Suprapubic skin (tissue), 4 donors: ENCODE measurements at regions not wholly inside any gene's neighbourhood (a gene's known extent, or its start where the extent isn't known, plus 50 kb on each side); places are given as distances from the start of the nearest gene placed in this dataset.

Experiments
- DNase-seq, 2 donors: peaks; one replicate each; pipeline ENCODE4 v3.0.0-alpha.2; 2019; ENCODE audit warnings: low spot score in 2 of 2
- H3K27ac ChIP-seq: fragments of 200-600 bp; sonication (generic); one replicate; pipeline ENCODE4 v1.5.1; 2019
- H3K27me3 ChIP-seq: fragments of 200-600 bp; sonication (generic); one replicate; pipeline ENCODE4 v1.5.1; 2019
- H3K36me3 ChIP-seq: fragments of 200-600 bp; sonication (generic); one replicate; pipeline ENCODE4 v1.5.1; 2019
- H3K4me1 ChIP-seq: fragments of 200-600 bp; sonication (generic); one replicate; pipeline ENCODE4 v1.5.1; 2019
- H3K4me3 ChIP-seq: fragments of 200-600 bp; sonication (generic); one replicate; pipeline ENCODE4 v1.5.1; 2019; ENCODE audit warnings: mild to moderate bottlenecking
- H3K9me3 ChIP-seq: fragments of 200-600 bp; sonication (generic); one replicate; pipeline ENCODE4 v1.5.1; 2019
- EP300 ChIP-seq: sonication (generic); formaldehyde crosslinking; IDR thresholded peaks from one replicate; pipeline ENCODE4 v1.6.1; 2017; ENCODE audit warnings: antibody characterized with exemption
- POLR2A ChIP-seq, 2 donors: fragments of 450-650 bp; IDR thresholded peaks; one replicate each; pipeline ENCODE4 v1.6.1; 2017; ENCODE audit warnings: antibody characterized with exemption in 2 of 2, mild to moderate bottlenecking in 2 of 2, moderate library complexity in 2 of 2
- POLR2AphosphoS5 ChIP-seq, 3 donors: sonication (generic); formaldehyde crosslinking; IDR thresholded peaks; one replicate each; pipeline ENCODE4 v1.6.1; 2017; ENCODE audit warnings: antibody characterized with exemption in 3 of 3
- WGBS: methylation state at CpG from one replicate; pipeline ENCODE4 v1.1.5; 2018; 5-methylcytosine and 5-hydroxymethylcytosine counted together
- TF ChIP-seq, protein P1 (sequence below), 2 donors: fragments of 200-600 bp in 1 of 2; fragments of 450-650 bp in 1 of 2; sonication (generic) in 1 of 2; IDR thresholded peaks; one replicate each; pipeline ENCODE4 v1.5.1; 2016 to 2019; ENCODE audit warnings: antibody characterized with exemption in 2 of 2, mild to moderate bottlenecking in 1 of 2, moderate library complexity in 1 of 2

DNA sequence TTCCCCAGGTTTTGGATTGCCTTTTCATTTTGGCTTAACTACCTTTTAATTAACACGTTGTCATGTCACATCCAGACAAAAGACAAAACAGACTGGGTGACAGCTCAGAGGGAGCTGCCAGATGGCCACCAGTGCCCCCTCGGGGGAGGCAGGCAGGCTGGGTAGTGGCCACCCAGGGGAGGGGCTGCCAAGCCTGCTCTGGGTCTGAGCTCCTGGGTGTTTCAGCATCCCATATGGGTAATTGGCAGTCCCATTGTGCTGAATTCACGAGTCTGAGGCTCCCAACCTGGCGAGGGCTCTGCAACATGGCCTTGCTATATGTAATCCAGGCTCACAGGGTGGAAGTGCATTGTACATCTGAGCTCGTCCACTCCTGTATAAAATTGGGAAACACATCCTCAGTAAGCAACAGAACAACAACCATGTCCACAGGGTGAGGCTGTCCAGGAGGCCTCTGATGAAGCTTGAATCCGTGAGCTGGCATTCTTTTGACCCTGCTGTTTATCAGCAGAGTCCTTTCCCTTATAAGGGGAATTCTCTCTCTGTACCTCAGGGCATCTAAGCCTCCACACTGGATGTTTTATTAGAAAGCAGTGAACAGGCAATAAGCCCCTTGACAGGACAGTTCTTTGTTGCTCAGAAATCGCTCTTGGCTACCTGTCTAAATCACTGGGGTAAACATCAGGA is 111.7 kb upstream of the SLC22A23 start:
- TF ChIP-seq POLR2A (IDR thresholded peaks at IDR 0.05), result no peak
- TF ChIP-seq, protein P1, sequence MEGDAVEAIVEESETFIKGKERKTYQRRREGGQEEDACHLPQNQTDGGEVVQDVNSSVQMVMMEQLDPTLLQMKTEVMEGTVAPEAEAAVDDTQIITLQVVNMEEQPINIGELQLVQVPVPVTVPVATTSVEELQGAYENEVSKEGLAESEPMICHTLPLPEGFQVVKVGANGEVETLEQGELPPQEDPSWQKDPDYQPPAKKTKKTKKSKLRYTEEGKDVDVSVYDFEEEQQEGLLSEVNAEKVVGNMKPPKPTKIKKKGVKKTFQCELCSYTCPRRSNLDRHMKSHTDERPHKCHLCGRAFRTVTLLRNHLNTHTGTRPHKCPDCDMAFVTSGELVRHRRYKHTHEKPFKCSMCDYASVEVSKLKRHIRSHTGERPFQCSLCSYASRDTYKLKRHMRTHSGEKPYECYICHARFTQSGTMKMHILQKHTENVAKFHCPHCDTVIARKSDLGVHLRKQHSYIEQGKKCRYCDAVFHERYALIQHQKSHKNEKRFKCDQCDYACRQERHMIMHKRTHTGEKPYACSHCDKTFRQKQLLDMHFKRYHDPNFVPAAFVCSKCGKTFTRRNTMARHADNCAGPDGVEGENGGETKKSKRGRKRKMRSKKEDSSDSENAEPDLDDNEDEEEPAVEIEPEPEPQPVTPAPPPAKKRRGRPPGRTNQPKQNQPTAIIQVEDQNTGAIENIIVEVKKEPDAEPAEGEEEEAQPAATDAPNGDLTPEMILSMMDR (IDR thresholded peaks at IDR 0.05), result no peak
- TF ChIP-seq POLR2AphosphoS5 (IDR thresholded peaks at IDR 0.05), result no peak
- no peak for TF ChIP-seq EP300
- H3K4me1 ChIP-seq, result peaks cover 3% of the 10 kb centered on the region
- H3K27ac ChIP-seq, result no peak overlapping the region
- no peaks in the 10 kb centered on the region for H3K9me3 ChIP-seq
- no peak overlapping the region for H3K4me3 ChIP-seq
- 63% methylated on average over 4 of the region's 7 CpGs for WGBS
- no peaks in the 10 kb centered on the region for H3K27me3 ChIP-seq
- no peaks in the 10 kb centered on the region for H3K36me3 ChIP-seq
- no peak for DNase-seq

DNA sequence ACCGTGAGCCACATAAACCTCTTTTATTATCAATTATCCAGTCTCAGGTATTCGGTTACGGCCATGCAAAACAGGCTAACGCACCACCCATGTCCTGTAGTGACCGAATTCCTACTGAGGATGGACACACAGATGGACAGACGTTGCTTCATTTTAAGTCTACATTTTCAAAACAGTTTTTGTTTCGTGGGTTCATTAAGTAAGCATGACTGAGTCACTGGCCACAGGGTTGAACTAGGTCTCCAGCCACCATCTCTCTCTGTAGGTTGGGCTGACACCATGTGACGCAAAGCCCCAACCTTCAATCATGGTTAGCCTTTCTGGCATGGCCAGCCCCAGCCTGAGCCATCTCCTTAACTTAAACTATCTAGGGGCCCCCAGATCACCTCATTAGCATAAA is 110.0 kb upstream of the SLC22A23 start:
- H3K27me3 ChIP-seq, result no peaks in the 10 kb centered on the region
- H3K4me3 ChIP-seq, result no peak overlapping the region
- WGBS, result 92% methylated on average over 8 of the region's 8 CpGs
- DNase-seq, result no peak
- no peak overlapping the region for H3K27ac ChIP-seq
- no peaks in the 10 kb centered on the region for H3K36me3 ChIP-seq
- H3K9me3 ChIP-seq, result no peaks in the 10 kb centered on the region
- TF ChIP-seq POLR2AphosphoS5 (IDR thresholded peaks at IDR 0.05) (no peak), EP300 (no peak), POLR2A (IDR thresholded peaks at IDR 0.05) (no peak)
- TF ChIP-seq, protein P1 (IDR thresholded peaks at IDR 0.05), result no peak
- H3K4me1 ChIP-seq, result peaks cover 3% of the 10 kb centered on the region

DNA sequence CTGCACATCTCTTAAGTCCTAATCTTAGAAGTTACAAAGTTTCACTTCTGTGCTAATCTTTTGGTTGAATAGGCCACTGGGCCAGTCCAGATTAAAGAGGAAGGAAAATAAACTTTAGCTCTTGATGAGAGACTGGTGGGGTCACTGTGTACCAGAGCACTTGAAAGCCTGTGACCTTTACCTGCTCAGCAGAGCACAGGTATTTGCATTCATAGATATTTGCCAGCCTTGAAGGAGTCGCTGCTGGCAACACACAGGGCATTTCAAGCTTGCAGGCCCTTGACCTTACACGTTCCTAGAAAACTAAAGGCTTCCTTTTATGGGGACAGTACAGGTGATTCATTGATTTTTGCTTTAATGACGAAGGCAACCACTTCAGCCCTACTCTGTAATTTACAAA is 108.4 kb upstream of the SLC22A23 start:
- 84% methylated on average over 3 of the region's 3 CpGs for WGBS
- DNase-seq, result no peak
- no peak for TF ChIP-seq POLR2AphosphoS5 (IDR thresholded peaks at IDR 0.05)
- TF ChIP-seq, protein P1 (IDR thresholded peaks at IDR 0.05), result no peak
- no peak for TF ChIP-seq POLR2A (IDR thresholded peaks at IDR 0.05)
- no peak for TF ChIP-seq EP300
- Histone ChIP-seq H3K27ac (no peak overlapping the region), H3K27me3 (no peaks in the 10 kb centered on the region), H3K4me1 (peaks cover 3% of the 10 kb centered on the region), H3K4me3 (no peak overlapping the region), H3K36me3 (no peaks in the 10 kb centered on the region), H3K9me3 (no peaks in the 10 kb centered on the region)

DNA sequence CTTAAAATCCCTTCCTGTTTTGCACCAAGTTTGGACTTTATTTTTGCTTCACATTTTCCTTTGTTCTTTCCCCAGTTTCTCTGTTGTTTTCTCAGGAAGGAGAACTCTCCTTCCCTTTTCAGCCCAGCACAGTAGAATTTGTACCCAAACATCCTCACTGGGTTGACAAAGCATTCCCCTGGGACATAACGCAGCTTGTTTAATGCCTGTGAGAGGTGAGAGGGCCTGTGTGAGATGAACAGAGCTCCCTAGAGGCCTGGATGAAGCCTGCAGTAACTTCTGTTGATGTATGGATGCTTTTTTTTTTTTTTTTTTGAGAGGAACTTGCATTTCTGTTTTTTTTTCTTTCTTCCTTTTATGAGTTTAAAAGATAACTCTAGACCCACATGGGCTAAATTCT is 104.9 kb upstream of the SLC22A23 start:
- no peak for DNase-seq
- Histone ChIP-seq H3K27me3 (no peaks in the 10 kb centered on the region), H3K4me1 (no peaks in the 10 kb centered on the region), H3K36me3 (no peaks in the 10 kb centered on the region), H3K4me3 (no peak overlapping the region), H3K27ac (no peak overlapping the region), H3K9me3 (no peaks in the 10 kb centered on the region)
- TF ChIP-seq POLR2A (IDR thresholded peaks at IDR 0.05) (no peak), EP300 (no peak), POLR2AphosphoS5 (IDR thresholded peaks at IDR 0.05) (no peak)
- TF ChIP-seq, protein P1 (IDR thresholded peaks at IDR 0.05), result no peak
- 86% methylated on average over 1 of the region's 1 CpG for WGBS

DNA sequence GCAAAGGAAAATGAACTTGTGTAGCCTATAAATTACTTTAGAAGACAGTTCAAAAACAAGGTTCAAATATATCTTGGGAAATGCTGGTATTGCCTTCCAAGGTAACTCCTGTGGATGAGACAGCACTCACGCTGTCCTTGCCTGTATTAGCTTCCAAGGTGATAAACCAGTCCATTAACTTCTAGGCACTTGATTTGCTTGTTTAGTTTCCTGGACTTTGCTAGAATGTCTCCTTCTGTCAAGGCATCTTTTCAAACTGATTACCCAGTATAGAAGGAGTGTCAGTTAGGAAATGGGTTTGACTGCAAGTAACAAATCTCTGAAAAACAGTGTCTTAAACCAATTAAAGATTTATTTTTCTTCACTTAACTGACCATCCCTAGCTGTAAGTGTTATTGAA is 103.4 kb upstream of the SLC22A23 start:
- DNase-seq, result no peak
- WGBS, result 83% methylated on average over 1 of the region's 1 CpG
- Histone ChIP-seq H3K4me1 (no peaks in the 10 kb centered on the region), H3K27me3 (no peaks in the 10 kb centered on the region), H3K27ac (no peak overlapping the region), H3K9me3 (no peaks in the 10 kb centered on the region), H3K4me3 (no peak overlapping the region), H3K36me3 (no peaks in the 10 kb centered on the region)
- no peak for TF ChIP-seq POLR2A (IDR thresholded peaks at IDR 0.05)
- TF ChIP-seq, protein P1 (IDR thresholded peaks at IDR 0.05), result no peak
- TF ChIP-seq POLR2AphosphoS5 (IDR thresholded peaks at IDR 0.05), result no peak
- TF ChIP-seq EP300, result no peak
